BLaER1 treated with 17β-estradiol and CSF1 and Interleukin-3, amounts not matched to agents 10 nM and 100 nM (cell line): ENCODE measurements at regions not wholly inside any gene's neighbourhood (a gene's known extent, or its start where the extent isn't known, plus 50 kb on each side); places are given as distances from the start of the nearest gene placed in this dataset.

Source experiments
- H3K27ac ChIP-seq, 11 experiments: shearing (Covaris generic); formaldehyde crosslinking; 2 replicates each; pipeline ENCODE4 v1.8.1; 2022
- H3K27me3 ChIP-seq, 11 experiments: shearing (Covaris generic); formaldehyde crosslinking; 2 replicates each; pipeline ENCODE4 v1.8.1; 2022
- H3K36me3 ChIP-seq, 11 experiments: shearing (Covaris generic); formaldehyde crosslinking; 2 replicates each; pipeline ENCODE4 v1.8.1; 2022
- H3K4me1 ChIP-seq, 10 experiments: shearing (Covaris generic); formaldehyde crosslinking; 2 replicates each; pipeline ENCODE4 v1.8.1; 2022
- H3K4me2 ChIP-seq, 11 experiments: shearing (Covaris generic); formaldehyde crosslinking; 2 replicates each; pipeline ENCODE4 v1.8.1; 2022
- H3K4me3 ChIP-seq, 10 experiments: shearing (Covaris generic); formaldehyde crosslinking; 2 replicates each; pipeline ENCODE4 v1.8.1; 2022
- H3K9ac ChIP-seq, 11 experiments: shearing (Covaris generic); formaldehyde crosslinking; 2 replicates each; pipeline ENCODE4 v1.8.1; 2022
- H3K9me3 ChIP-seq, 11 experiments: shearing (Covaris generic); formaldehyde crosslinking; replicated peaks in 1 of 11; 2 replicates each; pipeline ENCODE4 v1.8.1; 2022
- H4K20me1 ChIP-seq, 11 experiments: shearing (Covaris generic); formaldehyde crosslinking; 2 replicates each; pipeline ENCODE4 v1.8.1; 2022
- Cebpa-rat ChIP-seq, 11 experiments: shearing (Covaris generic); IDR thresholded peaks; 2 replicates each; pipeline ENCODE4 v1.8.1; 2022

DNA sequence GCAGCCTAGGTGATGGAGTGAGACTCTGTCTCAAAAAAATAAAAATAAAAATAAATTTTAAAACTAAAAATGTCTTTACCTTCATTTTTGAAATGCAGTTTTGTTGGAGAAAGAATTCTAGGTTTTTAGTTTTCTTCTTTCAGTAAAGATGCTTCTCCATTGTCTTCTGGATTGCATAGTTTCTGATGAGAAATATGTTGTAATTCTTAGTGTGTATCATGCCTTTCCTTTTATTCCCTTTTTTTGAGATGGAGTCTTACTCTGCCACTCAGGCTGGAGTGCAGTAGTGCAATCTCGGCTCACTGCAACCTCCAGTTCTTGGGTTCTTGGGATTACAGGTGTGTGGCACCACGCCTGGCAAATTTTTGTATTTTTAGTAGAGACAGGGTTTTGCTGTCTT lies 130.0 kb upstream of the FBXO11 start:
- no peaks in the 10 kb centered on the region for H3K27me3 ChIP-seq
- no peak overlapping the region for H3K27ac ChIP-seq
- H3K36me3 ChIP-seq: no peaks in the 10 kb centered on the region
- peaks cover 10 to 24% (median 13%) of the 10 kb centered on the region in 11 experiments; a peak in 19 of 22 replicates for H3K9me3 ChIP-seq
- no peak for TF ChIP-seq Cebpa-rat (IDR thresholded peaks at IDR 0.05)
- H4K20me1 ChIP-seq: no peaks in the 10 kb centered on the region
- no peak overlapping the region for H3K9ac ChIP-seq
- no peak overlapping the region for H3K4me2 ChIP-seq
- no peak overlapping the region for H3K4me3 ChIP-seq
- H3K4me1 ChIP-seq: peaks cover 0 to 4% (median 0%) of the 10 kb centered on the region in 10 experiments; a peak in 2 of 20 replicates

DNA sequence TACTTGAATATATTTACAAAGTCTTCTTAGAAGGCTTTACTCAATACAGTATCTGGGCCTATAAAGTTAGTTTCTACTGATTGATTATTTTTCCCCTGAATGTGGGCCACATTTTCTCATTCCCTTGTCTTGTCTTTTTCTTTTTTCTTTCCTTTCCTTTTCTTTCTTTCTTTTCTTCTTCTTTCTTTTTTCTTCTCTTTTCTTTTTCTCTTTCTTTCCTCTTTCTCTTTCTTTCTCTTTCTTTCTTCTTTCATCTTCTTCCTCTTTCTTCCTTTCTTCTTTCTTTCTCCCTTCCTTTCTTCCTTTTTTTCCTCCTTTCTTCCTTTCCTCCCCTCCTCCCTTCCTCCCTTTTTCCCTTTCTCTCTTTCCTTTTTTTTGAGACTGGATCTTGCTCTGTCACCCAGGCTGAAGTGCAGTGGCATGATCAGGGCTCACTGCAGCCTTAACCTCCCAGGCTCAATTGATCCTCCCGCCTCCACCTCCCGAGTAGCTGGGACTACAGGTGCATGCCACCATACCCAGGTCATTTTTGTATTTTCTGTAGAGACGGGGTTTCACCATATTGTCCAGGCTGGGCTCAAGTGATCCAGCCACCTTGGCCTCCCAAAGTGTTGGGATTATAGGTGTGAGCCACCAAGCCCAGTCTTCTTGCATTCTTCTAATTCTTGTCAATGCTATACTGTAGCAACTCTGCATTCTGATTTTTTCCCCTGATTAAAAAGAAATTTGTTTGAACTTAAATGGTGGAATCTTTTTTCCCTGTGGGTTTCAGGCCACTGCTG lies 133.1 kb upstream of the FBXO11 start:
- Histone ChIP-seq H3K4me3 (no peak overlapping the region), H3K36me3 (no peaks in the 10 kb centered on the region), H3K9ac (no peak overlapping the region), H3K4me1 (peaks cover 0 to 32% (median 5%) of the 10 kb centered on the region in 10 experiments; a peak in 10 of 20 replicates), H3K27ac (no peak overlapping the region), H3K4me2 (no peak overlapping the region), H3K9me3 (peaks cover 10 to 24% (median 13%) of the 10 kb centered on the region in 11 experiments; a peak in 19 of 22 replicates), H4K20me1 (no peaks in the 10 kb centered on the region), H3K27me3 (no peaks in the 10 kb centered on the region)
- no peak for TF ChIP-seq Cebpa-rat (IDR thresholded peaks at IDR 0.05)

DNA sequence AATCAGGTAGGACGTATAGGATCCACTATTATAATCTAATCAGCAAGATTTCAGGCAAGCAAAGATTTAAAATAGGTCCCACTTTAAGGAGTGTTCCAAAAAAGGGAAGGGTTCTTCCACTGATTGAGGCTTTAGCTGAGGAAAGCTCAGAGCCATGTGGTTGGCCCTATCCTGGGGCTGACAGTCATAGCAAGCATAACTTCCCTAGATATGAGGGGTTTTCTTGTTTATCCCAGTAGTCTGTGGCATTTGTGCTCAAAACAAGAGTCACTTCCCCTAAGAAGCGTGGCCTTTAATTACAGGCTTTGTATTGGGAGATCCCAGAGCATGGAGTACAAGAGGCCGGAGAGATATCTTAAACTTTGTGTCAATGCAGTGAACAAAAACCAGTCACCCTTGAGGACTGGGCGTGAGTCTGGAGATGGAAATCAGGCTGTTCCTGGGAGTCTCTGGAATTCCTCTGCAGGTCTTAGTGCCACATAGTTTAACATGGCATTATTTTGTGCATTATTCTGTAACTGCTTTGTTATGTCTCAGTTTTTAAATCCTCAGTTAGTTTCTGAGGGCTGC lies 136.9 kb upstream of the FBXO11 start:
- Histone ChIP-seq H3K9me3 (peaks cover 0 to 21% (median 6%) of the 10 kb centered on the region in 11 experiments; a peak in 8 of 22 replicates), H4K20me1 (no peaks in the 10 kb centered on the region), H3K4me3 (no peak overlapping the region), H3K27me3 (no peaks in the 10 kb centered on the region), H3K27ac (peak overlapping the region in 3 of 11 experiments; percentile 59 to 71 (median 70); a peak in 6 of 22 replicates), H3K4me2 (peak overlapping the region in 4 of 11 experiments; percentile 18 to 84 (median 69); a peak in 8 of 22 replicates), H3K4me1 (peaks cover 16 to 59% (median 28%) of the 10 kb centered on the region in 10 experiments), H3K36me3 (no peaks in the 10 kb centered on the region), H3K9ac (no peak overlapping the region; a peak in 1 of 22 replicates)
- TF ChIP-seq Cebpa-rat (IDR thresholded peaks at IDR 0.05): no peak

DNA sequence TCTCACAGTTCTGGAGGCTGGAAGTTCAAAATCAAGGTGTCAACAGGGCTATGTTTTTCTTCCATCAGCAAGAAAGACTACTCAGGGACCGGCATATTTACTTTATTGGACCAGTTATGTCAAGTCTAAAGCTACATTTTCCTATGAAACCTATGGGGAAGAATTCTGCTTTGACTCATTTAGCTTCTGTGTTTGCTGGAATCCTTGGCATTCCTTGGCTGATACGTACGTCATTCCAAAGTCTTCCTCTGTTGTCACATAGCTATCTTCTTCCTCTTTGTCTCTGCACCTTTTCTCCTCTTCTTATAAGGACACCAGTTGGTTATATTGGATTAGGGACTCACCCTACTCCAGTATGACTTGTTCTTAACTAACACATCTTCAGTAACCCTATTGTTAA lies 137.4 kb upstream of the FBXO11 start:
- Histone ChIP-seq H3K4me2 (peak overlapping the region in 4 of 11 experiments; percentile 18 to 84 (median 69); a peak in 7 of 22 replicates), H3K4me3 (no peak overlapping the region), H3K9ac (no peak overlapping the region; a peak in 1 of 22 replicates), H3K36me3 (no peaks in the 10 kb centered on the region), H3K27ac (peak overlapping the region in 3 of 11 experiments; percentile 59 to 71 (median 70); a peak in 6 of 22 replicates), H3K9me3 (peaks cover 0 to 16% (median 6%) of the 10 kb centered on the region in 11 experiments; a peak in 7 of 22 replicates), H3K27me3 (no peaks in the 10 kb centered on the region), H4K20me1 (no peaks in the 10 kb centered on the region), H3K4me1 (peaks cover 16 to 59% (median 28%) of the 10 kb centered on the region in 10 experiments)
- no peak for TF ChIP-seq Cebpa-rat (IDR thresholded peaks at IDR 0.05)

DNA sequence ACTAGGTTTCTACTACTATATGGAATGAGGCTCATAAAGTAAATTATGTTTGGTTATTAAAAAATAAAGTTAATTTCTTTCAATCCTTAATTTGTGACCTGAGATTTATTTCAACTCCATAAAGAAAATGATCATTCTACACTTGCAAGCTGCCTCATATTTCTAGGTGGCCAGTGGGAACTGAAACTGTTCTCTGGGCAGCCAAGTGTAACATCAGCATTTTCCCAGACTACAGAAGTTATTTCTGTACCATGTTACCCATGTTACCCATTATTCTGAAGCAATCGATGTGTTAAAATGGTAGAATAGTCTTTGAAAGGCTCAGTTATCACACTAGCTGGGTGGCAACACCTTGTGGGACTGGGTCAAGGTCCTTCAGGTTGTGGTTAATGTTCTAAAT lies 139.3 kb upstream of the FBXO11 start:
- Histone ChIP-seq H3K27ac (peak overlapping the region; percentile 7 to 65 (median 53); a peak in 19 of 22 replicates), H3K36me3 (no peaks in the 10 kb centered on the region), H3K4me3 (no peak overlapping the region), H3K4me1 (peaks cover 16 to 59% (median 28%) of the 10 kb centered on the region in 10 experiments), H3K9me3 (peaks cover 0 to 7% (median 0%) of the 10 kb centered on the region in 11 experiments; a peak in 1 of 22 replicates), H3K27me3 (no peaks in the 10 kb centered on the region), H3K9ac (peak overlapping the region in 1 of 11 experiments; percentile 36; a peak in 1 of 22 replicates), H4K20me1 (no peaks in the 10 kb centered on the region), H3K4me2 (peak overlapping the region; percentile 55 to 89 (median 68))
- TF ChIP-seq Cebpa-rat (IDR thresholded peaks at IDR 0.05): peak in 2 of 11 experiments; percentile 48 to 50; a peak in 2 of 22 replicates

DNA sequence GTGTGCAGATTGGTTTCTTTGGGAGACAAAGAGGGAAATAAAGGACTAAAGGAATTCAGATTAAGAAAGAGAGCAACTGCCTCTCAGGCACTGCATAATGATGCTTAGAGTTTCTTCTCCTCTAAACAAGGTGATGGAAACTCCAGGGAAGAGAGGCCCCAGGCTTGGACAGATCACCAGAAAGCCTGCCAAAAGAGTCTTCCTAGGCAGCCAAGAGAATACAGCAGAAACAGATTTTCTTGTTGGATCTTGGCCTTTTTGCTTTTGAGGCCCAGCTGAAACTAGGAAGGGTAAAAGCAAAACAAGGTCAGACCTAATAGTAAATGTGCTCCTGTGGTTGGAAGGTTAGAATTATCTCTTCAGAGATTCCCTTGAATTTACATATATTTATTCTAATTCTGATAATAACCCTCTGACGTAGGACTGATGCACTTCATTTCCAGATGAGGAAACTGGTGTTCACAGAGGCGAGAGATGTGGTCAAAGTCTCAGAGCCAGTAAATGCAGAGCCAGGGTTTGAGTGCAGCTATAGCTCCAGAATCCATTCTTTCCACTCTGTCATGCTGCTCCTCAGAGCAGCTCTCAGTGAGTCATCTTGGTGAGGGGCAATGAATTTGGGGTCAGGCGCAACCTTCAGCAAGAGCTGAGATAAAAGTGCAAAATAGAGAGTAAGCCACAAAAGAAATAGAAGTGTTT lies 142.3 kb upstream of the FBXO11 start:
- H3K36me3 ChIP-seq: no peaks in the 10 kb centered on the region
- no peak overlapping the region for H3K9ac ChIP-seq
- no peaks in the 10 kb centered on the region for H4K20me1 ChIP-seq
- no peak overlapping the region for H3K27ac ChIP-seq
- no peak overlapping the region for H3K4me2 ChIP-seq
- H3K4me3 ChIP-seq: no peak overlapping the region
- no peaks in the 10 kb centered on the region for H3K27me3 ChIP-seq
- H3K4me1 ChIP-seq: peaks cover 16 to 40% (median 23%) of the 10 kb centered on the region in 10 experiments
- TF ChIP-seq Cebpa-rat (IDR thresholded peaks at IDR 0.05): no peak
- 0 out of 22 replicates have a peak, but pooled peaks cover 0 to 7% (median 0%) of the 10 kb centered on the region in 11 experiments for H3K9me3 ChIP-seq

DNA sequence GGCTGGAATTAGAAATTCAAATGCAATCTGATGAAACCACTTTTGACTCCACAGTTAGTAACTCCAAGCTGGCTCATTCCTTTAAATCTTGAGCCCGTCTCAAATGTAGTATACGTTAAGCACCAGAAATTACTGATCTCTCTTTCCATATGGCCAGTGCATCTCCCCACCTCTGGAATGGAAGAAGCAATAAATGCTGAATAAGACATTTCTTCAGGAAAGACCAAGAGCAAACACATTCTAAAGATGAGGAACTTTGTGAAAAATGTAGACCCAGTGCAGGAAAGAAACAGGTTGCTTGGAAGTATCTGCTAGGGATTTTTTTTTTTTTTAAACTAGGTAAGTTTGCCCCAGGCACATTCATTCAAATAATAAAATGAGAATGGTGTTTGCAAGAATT lies 143.1 kb upstream of the FBXO11 start:
- Histone ChIP-seq H3K36me3 (no peaks in the 10 kb centered on the region), H3K4me3 (no peak overlapping the region), H4K20me1 (no peaks in the 10 kb centered on the region), H3K4me1 (peaks cover 16 to 32% (median 23%) of the 10 kb centered on the region in 10 experiments), H3K9ac (no peak overlapping the region), H3K27ac (no peak overlapping the region), H3K27me3 (no peaks in the 10 kb centered on the region), H3K4me2 (no peak overlapping the region), H3K9me3 (0 out of 22 replicates have a peak, but pooled peaks cover 0 to 7% (median 0%) of the 10 kb centered on the region in 11 experiments)
- no peak for TF ChIP-seq Cebpa-rat (IDR thresholded peaks at IDR 0.05)

DNA sequence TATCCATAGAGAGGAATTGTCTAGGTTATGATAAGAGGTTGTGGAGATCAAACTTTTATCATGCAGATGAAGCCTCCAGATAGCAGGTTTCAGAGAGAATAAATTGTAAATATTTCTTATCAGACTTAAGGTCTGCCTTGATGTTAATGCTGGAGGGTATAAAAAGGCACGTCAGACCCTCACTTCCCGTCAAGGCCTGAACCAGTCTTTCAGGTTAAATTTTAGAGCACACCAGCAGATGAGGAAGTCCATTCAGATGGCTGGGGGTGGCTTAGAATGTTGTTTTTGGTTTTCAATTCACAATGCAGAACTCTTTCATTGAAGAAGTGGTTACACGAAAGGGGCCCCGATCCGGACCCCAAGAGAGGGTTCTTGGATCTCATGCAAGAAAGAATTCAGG lies 144.4 kb upstream of the FBXO11 start:
- H3K4me2 ChIP-seq: no peak overlapping the region

More for the DNA sequence above, 144.4 kb upstream of the FBXO11 start:
- Histone ChIP-seq H3K27ac (no peak overlapping the region), H3K4me3 (no peak overlapping the region), H3K36me3 (no peaks in the 10 kb centered on the region), H3K27me3 (no peaks in the 10 kb centered on the region), H3K9me3 (0 out of 22 replicates have a peak, but pooled peaks cover 0 to 7% (median 0%) of the 10 kb centered on the region in 11 experiments), H3K9ac (no peak overlapping the region), H4K20me1 (no peaks in the 10 kb centered on the region), H3K4me1 (peaks cover 6 to 19% (median 10%) of the 10 kb centered on the region in 10 experiments)
- no peak for TF ChIP-seq Cebpa-rat (IDR thresholded peaks at IDR 0.05)
